Mesodermal cell (in vitro differentiated cells): ENCODE measurements at regions not wholly inside any gene's neighbourhood (a gene's known extent, or its start where the extent isn't known, plus 50 kb on each side); places are given as distances from the start of the nearest gene placed in this dataset.
A peak's percentile ranks its signal among the peaks of the same experiment; 100 is the strongest.

Source experiments
- H3K27ac ChIP-seq: 2 replicates; pipeline ENCODE4 v1.7.0; 2013; ENCODE audit warnings: mild to moderate bottlenecking, low read depth, low read length, moderate library complexity; ENCODE audit not compliant: severe bottlenecking
- H3K36me3 ChIP-seq: 2 replicates; pipeline ENCODE4 v1.7.1; 2013; ENCODE audit warnings: mild to moderate bottlenecking, low read length, moderate library complexity; ENCODE audit not compliant: control insufficient read depth, insufficient read depth
- H3K4me1 ChIP-seq: one replicate; pipeline ENCODE4 v1.7.1; 2013; ENCODE audit warnings: mild to moderate bottlenecking, low read length; ENCODE audit not compliant: insufficient read depth, control insufficient read depth, poor library complexity, severe bottlenecking
- H3K4me3 ChIP-seq: 2 replicates; pipeline ENCODE4 v1.7.0; 2013; ENCODE audit warnings: low read length, control low read depth, mild to moderate bottlenecking; ENCODE audit not compliant: insufficient read depth, poor library complexity, severe bottlenecking; ENCODE audit errors: extremely low read depth
- H3K9me3 ChIP-seq: 2 replicates; pipeline ENCODE4 v1.7.1; 2013; ENCODE audit warnings: mild to moderate bottlenecking, low read length, moderate library complexity; ENCODE audit not compliant: control insufficient read depth
- WGBS, 2 experiments: methylation state at CpG; one replicate each; pipeline ENCODE4 v1.1.5; 2013; ENCODE audit warnings: missing lambda C conversion rate in 2 of 2; ENCODE audit not compliant: insufficient coverage in 2 of 2; 5-methylcytosine and 5-hydroxymethylcytosine counted together

DNA sequence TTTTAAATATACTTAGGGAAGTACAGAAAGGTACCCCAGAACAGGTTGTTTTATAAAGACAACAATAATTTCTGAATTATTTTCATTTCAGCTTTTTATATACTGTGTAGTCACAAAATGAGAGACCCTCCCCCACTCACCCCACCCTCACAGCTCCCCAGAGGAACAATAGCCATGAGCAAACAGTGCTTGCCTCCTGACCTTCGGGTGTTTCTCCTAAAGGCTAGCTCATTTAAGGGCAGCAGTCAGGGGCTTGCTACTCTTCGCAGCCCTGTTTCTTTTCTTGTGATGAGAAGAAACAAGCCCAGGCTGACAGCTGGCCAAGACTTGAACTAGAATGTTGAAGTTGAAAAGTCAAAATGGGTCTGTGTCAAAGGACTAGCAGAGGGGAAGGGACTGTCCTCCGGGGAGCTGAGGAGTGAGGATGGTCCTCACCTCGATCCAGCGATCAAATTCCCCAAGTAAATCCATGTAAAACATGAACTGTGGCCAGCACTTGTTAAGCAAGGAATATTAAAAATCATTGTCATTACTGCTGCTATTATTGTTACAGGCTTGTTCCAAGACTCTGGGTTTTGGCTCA is 133.8 kb upstream of the ARHGAP5 start:
- WGBS, 2 experiments: 95% methylated on average over 5 of the region's 5 CpGs; no CpG with 5 or more reads in 1 of the 2 experiments
- Histone ChIP-seq H3K27ac (no peak overlapping the region), H3K36me3 (no peaks in the 10 kb centered on the region), H3K9me3 (no peaks in the 10 kb centered on the region), H3K4me1 (peaks cover 5% of the 10 kb centered on the region), H3K4me3 (no peak overlapping the region)

DNA sequence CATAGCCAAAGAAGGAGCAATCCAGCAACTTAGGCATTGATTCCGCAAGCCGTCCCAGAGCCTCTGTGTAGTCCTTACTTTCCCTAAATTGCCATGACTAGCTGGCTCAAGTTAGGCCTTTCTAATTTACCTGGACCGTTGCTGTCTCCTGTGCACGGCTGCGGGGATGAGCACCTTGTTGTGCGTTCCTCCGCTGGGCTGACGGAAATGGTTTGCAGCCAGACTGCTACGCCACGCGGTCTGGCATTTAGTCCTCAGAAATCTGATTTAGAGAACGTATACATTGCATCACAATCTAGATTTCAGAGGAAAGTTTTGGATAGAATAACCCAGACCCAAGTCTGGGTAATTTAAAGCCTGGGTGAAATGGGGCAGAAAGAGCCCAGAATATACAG is 133.2 kb upstream of the ARHGAP5 start:
- WGBS, 2 experiments: 94 to 97% methylated on average over 10 to 12 of the region's 12 CpGs

DNA sequence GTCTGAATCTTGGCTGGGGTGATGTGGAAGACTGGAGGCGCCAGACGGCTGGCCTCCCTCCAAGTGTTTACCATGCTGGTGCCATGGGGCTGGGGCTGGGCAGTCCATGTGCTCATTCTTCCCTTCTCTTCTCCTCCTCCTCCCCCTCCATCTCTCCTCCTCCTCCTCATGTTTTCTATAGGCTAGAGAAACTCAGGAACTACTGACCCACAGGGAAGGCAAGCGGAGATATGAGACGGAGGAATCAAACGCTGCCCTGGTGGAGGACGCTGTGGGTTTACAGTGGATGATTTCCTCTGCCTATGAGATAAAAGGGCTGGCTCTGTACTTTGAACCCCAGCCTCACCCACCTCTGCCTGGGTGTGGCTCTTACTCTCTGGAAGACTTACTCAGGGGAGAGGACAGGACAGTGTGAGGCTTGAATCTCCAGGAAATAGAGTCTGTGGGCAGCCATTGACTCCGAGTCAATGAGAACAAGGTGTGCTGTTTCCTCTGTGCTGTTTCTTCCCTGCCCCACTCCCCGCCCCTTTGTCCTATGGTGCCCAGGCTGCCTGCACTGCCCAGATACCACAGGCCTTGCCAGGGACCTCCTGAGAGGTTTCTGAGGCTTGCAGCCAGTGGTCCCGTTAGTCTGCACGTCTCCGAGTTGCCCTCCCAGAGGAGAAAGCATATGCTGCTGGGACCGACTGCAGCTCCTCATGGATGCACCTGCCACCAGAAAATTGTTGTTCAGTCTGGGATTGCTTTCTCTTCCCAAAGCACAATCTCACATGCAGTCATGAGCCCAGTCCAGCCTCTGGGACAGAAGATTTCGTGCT is 132.6 kb upstream of the ARHGAP5 start:
- no peak overlapping the region for H3K27ac ChIP-seq
- no peak overlapping the region for H3K4me3 ChIP-seq
- WGBS, 2 experiments: 84 to 97% methylated on average over 9 of the region's 13 CpGs
- H3K9me3 ChIP-seq: no peaks in the 10 kb centered on the region
- no peaks in the 10 kb centered on the region for H3K36me3 ChIP-seq
- peaks cover 5% of the 10 kb centered on the region for H3K4me1 ChIP-seq

More for the DNA sequence above, 133.2 kb upstream of the ARHGAP5 start:
- no peak overlapping the region for H3K27ac ChIP-seq
- no peak overlapping the region for H3K4me3 ChIP-seq
- H3K36me3 ChIP-seq: no peaks in the 10 kb centered on the region
- H3K4me1 ChIP-seq: peaks cover 5% of the 10 kb centered on the region
- H3K9me3 ChIP-seq: no peaks in the 10 kb centered on the region

DNA sequence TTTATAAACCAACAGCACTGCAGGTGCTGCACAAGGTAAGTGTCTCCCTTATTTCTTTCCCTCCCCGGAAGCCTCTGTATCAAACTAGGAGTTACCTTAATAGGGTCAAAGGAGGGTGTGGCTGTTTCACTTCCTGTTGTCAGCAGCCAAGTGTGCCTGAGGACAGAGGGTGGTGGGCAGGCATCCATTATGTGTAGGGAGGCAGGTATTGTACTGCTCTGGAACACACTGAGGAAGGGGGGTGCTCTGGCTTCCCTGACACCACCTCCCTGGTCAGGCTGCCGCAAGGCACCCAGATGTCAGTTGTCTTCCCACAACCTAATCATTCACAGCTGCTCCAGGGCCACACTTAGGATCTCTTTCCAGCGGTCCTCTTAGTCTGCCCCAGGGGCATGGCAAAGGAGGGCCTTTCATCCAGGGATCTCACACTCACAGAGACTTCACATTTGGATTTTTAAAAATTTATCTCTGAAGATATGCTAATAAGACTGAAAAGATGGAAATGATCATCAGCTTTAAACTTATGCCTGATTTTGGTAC is 132.0 kb upstream of the ARHGAP5 start:
- no peak overlapping the region for H3K27ac ChIP-seq
- H3K4me3 ChIP-seq: no peak overlapping the region
- WGBS, 2 experiments: 88 to 90% methylated on average over 1 to 2 of the region's 3 CpGs
- H3K9me3 ChIP-seq: no peaks in the 10 kb centered on the region
- no peaks in the 10 kb centered on the region for H3K36me3 ChIP-seq
- peaks cover 11% of the 10 kb centered on the region for H3K4me1 ChIP-seq

DNA sequence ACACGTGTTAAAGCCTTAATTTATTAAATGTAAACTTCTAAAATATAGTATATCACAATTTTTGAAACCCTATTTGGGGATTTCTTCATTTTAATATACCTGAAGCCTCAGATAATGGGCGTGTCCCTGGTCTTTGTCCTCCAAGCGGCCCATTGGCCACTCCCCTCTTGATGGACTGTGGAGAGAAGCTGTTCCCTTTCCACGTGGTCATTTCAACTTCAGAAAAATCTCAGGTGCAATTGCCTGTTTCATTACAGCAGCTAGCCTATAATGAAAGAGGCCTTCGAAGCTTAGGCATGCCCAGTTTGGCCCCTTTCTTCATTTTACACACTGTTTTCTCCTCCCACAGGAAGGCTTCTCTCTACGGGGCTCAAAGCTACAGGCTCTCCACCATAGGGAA is 131.4 kb upstream of the ARHGAP5 start:
- Histone ChIP-seq H3K36me3 (no peaks in the 10 kb centered on the region), H3K9me3 (no peaks in the 10 kb centered on the region), H3K4me3 (no peak overlapping the region), H3K27ac (no peak overlapping the region), H3K4me1 (peaks cover 17% of the 10 kb centered on the region)
- WGBS, 2 experiments: 72 to 100% methylated on average over 2 to 4 of the region's 6 CpGs

DNA sequence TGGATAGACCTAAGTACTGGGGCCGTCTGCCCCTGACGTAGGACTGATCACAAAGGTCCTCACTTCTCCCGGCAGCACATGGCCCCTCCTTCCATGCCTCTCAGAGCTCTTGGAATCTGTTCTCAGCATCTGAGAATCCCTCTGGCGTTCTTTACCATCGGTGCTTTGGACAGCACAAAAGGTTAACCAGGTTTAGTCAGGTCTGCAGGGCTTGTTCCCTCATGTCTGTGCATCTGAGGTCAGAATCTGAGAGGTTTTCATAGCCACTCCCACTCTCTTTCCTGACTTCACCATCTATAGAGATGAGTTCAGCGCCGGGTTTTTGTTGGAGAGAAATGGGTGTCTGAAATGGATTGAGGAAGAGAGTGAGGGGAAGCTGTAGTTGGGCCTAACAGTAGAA is 130.0 kb upstream of the ARHGAP5 start:
- Histone ChIP-seq H3K36me3 (no peaks in the 10 kb centered on the region), H3K9me3 (no peaks in the 10 kb centered on the region), H3K4me3 (no peak overlapping the region), H3K4me1 (peaks cover 29% of the 10 kb centered on the region), H3K27ac (no peak overlapping the region)
- 90% methylated on average over 5 to 6 of the region's 7 CpGs for WGBS, 2 experiments

DNA sequence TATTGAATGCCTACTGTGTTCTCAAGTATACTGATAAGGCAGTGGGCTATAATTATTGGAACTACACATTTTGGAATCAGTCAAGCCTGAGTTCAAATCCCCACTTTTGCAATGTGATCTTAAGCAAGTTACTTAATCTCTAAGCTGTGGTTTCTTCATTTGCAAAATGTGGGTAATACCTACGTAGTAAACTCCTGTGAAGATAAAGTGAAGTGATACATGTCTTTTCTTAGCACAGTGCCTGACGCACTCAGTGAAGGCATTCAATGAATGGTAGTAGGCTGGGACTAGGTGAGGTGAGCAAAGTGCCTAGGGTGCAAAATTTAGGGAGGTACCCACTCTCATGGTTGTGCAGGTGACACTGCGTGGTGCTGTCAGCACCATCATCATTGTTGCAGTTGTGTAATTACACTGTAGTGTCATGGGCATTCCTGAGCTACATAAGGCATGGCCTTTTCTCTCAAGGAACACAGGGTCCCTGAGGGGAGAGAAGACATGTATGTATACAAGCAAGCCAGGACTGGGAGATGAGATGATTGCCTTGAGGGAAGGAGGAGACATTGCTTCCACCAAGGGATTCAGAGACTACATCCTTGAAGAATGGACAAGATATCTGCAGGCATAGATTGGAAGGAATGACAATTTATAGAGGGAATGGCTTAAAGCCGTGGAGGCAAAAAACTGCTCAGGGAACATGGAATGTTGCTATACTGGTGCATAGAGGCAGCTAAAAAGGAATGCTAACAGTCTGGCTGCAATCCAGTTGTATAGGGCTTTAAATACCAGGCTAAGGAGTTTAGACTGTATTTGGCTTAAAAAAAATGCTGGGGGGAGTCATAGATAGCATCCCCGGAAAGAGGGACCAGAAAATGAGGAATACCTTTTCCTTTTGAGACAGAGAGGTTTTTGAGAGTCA is 129.2 kb upstream of the ARHGAP5 start:
- H3K9me3 ChIP-seq: no peaks in the 10 kb centered on the region
- H3K27ac ChIP-seq: no peak overlapping the region
- WGBS, 2 experiments: 88 to 93% methylated on average over 3 to 4 of the region's 5 CpGs

DNA sequence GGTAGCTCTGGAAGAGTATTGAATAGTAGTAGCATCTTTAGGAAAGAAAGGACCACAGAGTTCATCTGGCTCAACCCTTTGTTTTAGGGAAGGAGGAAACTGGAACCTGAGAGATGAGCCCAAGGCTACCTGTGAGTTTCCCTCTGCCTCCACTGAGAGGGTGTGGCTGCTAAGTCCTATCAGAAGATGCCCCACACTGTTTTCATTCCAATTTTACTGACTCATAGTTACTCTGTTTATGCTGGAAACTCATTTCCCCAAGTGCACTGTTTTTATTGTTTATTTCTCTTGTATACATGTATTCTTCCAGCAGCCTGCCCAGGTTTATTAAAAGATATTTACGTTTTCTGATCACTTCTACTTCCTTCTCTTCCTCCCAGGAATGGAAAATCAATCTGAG is 127.4 kb upstream of the ARHGAP5 start:
- Histone ChIP-seq H3K27ac (peak overlapping the region; percentile 91), H3K4me3 (no peak overlapping the region), H3K9me3 (no peaks in the 10 kb centered on the region), H3K4me1 (peaks cover 35% of the 10 kb centered on the region), H3K36me3 (no peaks in the 10 kb centered on the region)
- no CpG with 5 or more reads among the region's 1 CpG for WGBS, 2 experiments

More for the DNA sequence above, 129.2 kb upstream of the ARHGAP5 start:
- Histone ChIP-seq H3K4me1 (peaks cover 35% of the 10 kb centered on the region), H3K4me3 (no peak overlapping the region), H3K36me3 (no peaks in the 10 kb centered on the region)

DNA sequence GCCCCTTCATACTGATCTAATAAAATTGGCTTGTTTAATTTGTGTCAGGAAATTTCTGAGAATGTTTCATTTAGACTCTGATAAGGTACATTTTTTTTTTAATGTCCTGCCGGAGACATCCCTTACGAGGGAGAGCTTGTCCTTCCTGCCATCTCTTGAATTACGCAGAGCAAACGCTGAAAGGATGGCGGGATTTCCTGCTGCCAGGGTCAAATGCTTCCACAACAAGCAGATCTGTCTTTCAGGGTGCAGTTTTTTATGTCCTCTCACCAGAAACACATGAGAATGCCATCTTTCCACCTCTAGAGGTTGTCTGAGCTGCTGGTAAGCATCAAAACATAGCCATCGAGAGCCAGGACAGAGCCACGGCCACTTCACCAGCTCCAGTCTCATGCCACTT is 126.8 kb upstream of the ARHGAP5 start:
- Histone ChIP-seq H3K4me1 (peaks cover 35% of the 10 kb centered on the region), H3K9me3 (no peaks in the 10 kb centered on the region), H3K27ac (peak overlapping the region; percentile 91), H3K4me3 (no peak overlapping the region), H3K36me3 (no peaks in the 10 kb centered on the region)
- WGBS, 2 experiments: 87 to 91% methylated on average over 5 to 6 of the region's 7 CpGs

DNA sequence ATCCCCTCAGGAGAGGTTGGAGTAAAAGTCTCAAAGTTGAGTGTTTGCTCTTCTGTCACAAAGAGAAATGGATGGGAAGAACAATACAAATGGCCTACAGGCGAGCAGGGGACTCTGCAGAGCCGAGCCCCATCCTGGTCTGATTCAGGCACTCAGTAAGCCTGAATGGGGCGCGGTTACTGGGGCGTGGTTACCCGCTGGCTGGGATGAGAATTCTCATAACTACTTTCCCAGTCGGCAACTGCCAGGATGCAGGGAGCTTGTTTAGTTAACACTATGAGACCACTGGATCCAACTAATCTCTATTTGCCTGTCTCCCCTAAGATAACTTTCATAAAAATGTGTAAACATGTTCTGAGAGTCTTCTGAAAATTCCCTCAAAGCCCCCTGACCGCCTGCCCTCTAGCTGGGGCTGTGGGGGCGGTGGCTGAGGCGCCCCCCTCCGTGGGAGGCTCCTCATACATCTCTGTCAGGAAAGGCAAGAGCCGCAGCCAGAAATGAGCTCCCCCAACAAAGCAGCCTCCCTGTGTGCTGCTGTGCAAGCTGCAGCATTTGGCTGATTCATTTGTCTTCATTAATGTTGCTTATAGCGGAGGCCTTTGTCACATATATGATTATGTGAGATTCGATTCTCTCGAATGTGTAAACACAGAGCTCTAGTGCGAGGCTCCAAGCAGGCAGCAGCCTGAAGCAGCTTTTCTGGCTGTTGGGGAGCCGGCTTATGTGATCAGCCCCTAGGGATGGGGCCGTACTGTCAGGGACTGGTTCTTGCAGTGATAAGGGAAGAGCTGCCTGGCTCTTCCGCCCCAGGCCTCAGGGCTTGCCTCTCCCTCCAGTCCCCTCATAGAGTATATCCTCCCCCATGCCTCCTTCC is 126.1 kb upstream of the ARHGAP5 start:
- Histone ChIP-seq H3K4me1 (peaks cover 41% of the 10 kb centered on the region), H3K27ac (peak overlapping the region; percentile 91), H3K9me3 (no peaks in the 10 kb centered on the region), H3K36me3 (no peaks in the 10 kb centered on the region), H3K4me3 (no peak overlapping the region)
- 45 to 47% methylated on average over 16 to 18 of the region's 19 CpGs for WGBS, 2 experiments
